WTC11 (cell line): ENCODE measurements at regions not wholly inside any gene's neighbourhood (a gene's known extent, or its start where the extent isn't known, plus 50 kb on each side); places are given as distances from the start of the nearest gene placed in this dataset.

Source experiments
- ATAC-seq: fragments of 200-7000 bp; cut with Tn5 transposase; 2 replicates; pipeline ENCODE4 v1.10.0; 2021; ENCODE audit warnings: mild to moderate bottlenecking, moderate library complexity
- CTCF ChIA-PET: fragments of 300-600 bp; sonication (Branson Sonifier 250); formaldehyde crosslinking; loops from one replicate; lab custom pipeline; 2021; ENCODE audit warnings: antibody characterized with exemption; lab: Charles Lee
- POLR2A ChIA-PET: fragments of 350-600 bp; sonication (Branson Sonifier 250); formaldehyde crosslinking; loops from one replicate; lab custom pipeline; 2021; ENCODE audit warnings: antibody characterized with exemption; lab: Charles Lee
- DNase-seq: peaks from one replicate; pipeline ENCODE4 v3.0.0; 2021; ENCODE audit warnings: low spot score
- H3K27ac Mint-ChIP-seq: 2 replicates; pipeline ENCODE4 v1.8.0; 2021; ENCODE audit warnings: mixed read lengths
- H3K27me3 Mint-ChIP-seq: 2 replicates; pipeline ENCODE4 v1.8.0; 2021; ENCODE audit warnings: low read depth, mild to moderate bottlenecking, moderate library complexity, mixed read lengths
- H3K36me3 Mint-ChIP-seq: 2 replicates; pipeline ENCODE4 v1.8.0; 2021; ENCODE audit warnings: mixed read lengths
- H3K4me1 Mint-ChIP-seq: 2 replicates; pipeline ENCODE4 v1.8.0; 2022; ENCODE audit warnings: mixed read lengths
- H3K4me3 Mint-ChIP-seq: 2 replicates; pipeline ENCODE4 v1.8.0; 2021; ENCODE audit warnings: mild to moderate bottlenecking, moderate library complexity, mixed read lengths
- H3K9me3 Mint-ChIP-seq: 2 replicates; pipeline ENCODE4 v1.8.0; 2021; ENCODE audit warnings: mixed read lengths
- AFF4 ChIP-seq: sonication (generic); formaldehyde crosslinking; IDR thresholded peaks from 2 replicates; pipeline ENCODE4 v1.8.1; 2023; ENCODE audit warnings: mild to moderate bottlenecking, missing genetic modification reagents, borderline replicate concordance
- ARID4B ChIP-seq: sonication (generic); formaldehyde crosslinking; IDR thresholded peaks from 2 replicates; pipeline ENCODE4 v1.8.0; 2023; ENCODE audit warnings: missing genetic modification reagents, mild to moderate bottlenecking, borderline replicate concordance
- E2F5 ChIP-seq: sonication (generic); formaldehyde crosslinking; IDR thresholded peaks from 2 replicates; pipeline ENCODE4 v1.8.1; 2022; ENCODE audit warnings: mild to moderate bottlenecking, moderate library complexity, missing genetic modification reagents
- ETV6 ChIP-seq: sonication (generic); formaldehyde crosslinking; IDR thresholded peaks from 2 replicates; pipeline ENCODE4 v1.8.1; 2022; ENCODE audit warnings: mild to moderate bottlenecking, missing genetic modification reagents
- FOXK1 ChIP-seq: sonication (generic); formaldehyde crosslinking; IDR thresholded peaks from 2 replicates; pipeline ENCODE4 v1.8.0; 2022; ENCODE audit warnings: mild to moderate bottlenecking, moderate library complexity, missing genetic modification reagents
- SOX15 ChIP-seq: fragments of 250-450 bp; sonication (Bioruptor Pico); IDR thresholded peaks from 2 replicates; pipeline ENCODE4 v1.9.0; 2021; ENCODE audit warnings: mild to moderate bottlenecking
- ZNF317 ChIP-seq: sonication (generic); formaldehyde crosslinking; IDR thresholded peaks from 2 replicates; pipeline ENCODE4 v1.8.1; 2023; ENCODE audit warnings: low read depth, mild to moderate bottlenecking, moderate library complexity, missing genetic modification reagents, borderline replicate concordance
- TF ChIP-seq, protein P1 (sequence below): sonication (generic); formaldehyde crosslinking; IDR thresholded peaks from 2 replicates; pipeline ENCODE4 v1.8.0; 2022; ENCODE audit warnings: mild to moderate bottlenecking, missing genetic modification reagents
- TF ChIP-seq, protein P2 (sequence below): fragments of 200-600 bp; IDR thresholded peaks from 2 replicates; pipeline ENCODE4 v1.8.0; 2022; ENCODE audit warnings: antibody characterized with exemption
- TF ChIP-seq, protein P3 (sequence below): fragments of 250-450 bp; sonication (Bioruptor Pico); IDR thresholded peaks from 2 replicates; pipeline ENCODE4 v1.9.0; 2021; ENCODE audit warnings: moderate library complexity, mild to moderate bottlenecking, inconsistent platforms, borderline replicate concordance

- TF ChIP-seq E2F5 (no peak), ETV6 (CRISPR knock-in tag) (no peak), AFF4 (CRISPR knock-in tag) (no peak), ARID4B (CRISPR knock-in tag) (no peak)
- TF ChIP-seq, protein P1, sequence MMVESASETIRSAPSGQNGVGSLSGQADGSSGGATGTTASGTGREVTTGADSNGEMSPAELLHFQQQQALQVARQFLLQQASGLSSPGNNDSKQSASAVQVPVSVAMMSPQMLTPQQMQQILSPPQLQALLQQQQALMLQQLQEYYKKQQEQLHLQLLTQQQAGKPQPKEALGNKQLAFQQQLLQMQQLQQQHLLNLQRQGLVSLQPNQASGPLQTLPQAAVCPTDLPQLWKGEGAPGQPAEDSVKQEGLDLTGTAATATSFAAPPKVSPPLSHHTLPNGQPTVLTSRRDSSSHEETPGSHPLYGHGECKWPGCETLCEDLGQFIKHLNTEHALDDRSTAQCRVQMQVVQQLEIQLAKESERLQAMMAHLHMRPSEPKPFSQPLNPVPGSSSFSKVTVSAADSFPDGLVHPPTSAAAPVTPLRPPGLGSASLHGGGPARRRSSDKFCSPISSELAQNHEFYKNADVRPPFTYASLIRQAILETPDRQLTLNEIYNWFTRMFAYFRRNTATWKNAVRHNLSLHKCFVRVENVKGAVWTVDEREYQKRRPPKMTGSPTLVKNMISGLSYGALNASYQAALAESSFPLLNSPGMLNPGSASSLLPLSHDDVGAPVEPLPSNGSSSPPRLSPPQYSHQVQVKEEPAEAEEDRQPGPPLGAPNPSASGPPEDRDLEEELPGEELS (CRISPR knock-in tag) = no peak
Observed at GRCh38 chr2:139389391-139389790, 609.2 kb upstream of the NXPH2 start (continued).

- ATAC-seq (no peak), DNase-seq (no peak)
- H3K9me3 Mint-ChIP-seq = 0 out of 2 replicates have a peak, but pooled peaks cover 3% of the 10 kb centered on the region
- H3K27ac Mint-ChIP-seq = no peak overlapping the region
- TF ChIP-seq FOXK1 (no peak), ZNF317 (CRISPR knock-in tag) (no peak)
- TF ChIP-seq, protein P2, sequence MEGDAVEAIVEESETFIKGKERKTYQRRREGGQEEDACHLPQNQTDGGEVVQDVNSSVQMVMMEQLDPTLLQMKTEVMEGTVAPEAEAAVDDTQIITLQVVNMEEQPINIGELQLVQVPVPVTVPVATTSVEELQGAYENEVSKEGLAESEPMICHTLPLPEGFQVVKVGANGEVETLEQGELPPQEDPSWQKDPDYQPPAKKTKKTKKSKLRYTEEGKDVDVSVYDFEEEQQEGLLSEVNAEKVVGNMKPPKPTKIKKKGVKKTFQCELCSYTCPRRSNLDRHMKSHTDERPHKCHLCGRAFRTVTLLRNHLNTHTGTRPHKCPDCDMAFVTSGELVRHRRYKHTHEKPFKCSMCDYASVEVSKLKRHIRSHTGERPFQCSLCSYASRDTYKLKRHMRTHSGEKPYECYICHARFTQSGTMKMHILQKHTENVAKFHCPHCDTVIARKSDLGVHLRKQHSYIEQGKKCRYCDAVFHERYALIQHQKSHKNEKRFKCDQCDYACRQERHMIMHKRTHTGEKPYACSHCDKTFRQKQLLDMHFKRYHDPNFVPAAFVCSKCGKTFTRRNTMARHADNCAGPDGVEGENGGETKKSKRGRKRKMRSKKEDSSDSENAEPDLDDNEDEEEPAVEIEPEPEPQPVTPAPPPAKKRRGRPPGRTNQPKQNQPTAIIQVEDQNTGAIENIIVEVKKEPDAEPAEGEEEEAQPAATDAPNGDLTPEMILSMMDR = no peak
- no peaks in the 10 kb centered on the region for H3K36me3 Mint-ChIP-seq
- ChIA-PET CTCF (no interaction called here), POLR2A (no interaction called here)
- no peak overlapping the region for H3K4me3 Mint-ChIP-seq
- no peaks in the 10 kb centered on the region for H3K27me3 Mint-ChIP-seq
- H3K4me1 Mint-ChIP-seq = no peaks in the 10 kb centered on the region
Observed at GRCh38 chr2:139386401-139386800, 606.2 kb upstream of the NXPH2 start.

DNA sequence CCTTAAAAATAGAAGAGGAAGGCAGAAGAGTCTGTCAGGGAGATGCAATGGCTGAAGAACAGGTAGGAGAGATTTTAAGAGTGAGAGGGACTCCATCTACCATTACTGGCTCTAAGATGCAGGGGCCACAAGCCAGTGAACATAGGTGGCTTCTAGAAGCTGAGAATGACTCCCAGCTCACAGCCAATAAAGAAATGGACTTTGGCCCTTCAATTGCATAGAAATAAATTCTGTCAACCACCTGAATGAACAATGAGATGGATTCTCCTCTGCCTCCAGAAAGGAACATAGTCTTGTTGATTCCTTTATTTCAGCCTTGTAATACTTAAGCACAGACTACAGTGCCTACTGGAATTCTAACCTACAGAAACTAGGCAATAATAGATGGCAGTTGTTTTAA, 603.3 kb upstream of the NXPH2 start:
- Mint-ChIP-seq H3K27me3 (peaks cover 4% of the 10 kb centered on the region), H3K4me3 (no peak overlapping the region), H3K4me1 (no peaks in the 10 kb centered on the region; the same call in 1 of the 2 replicates), H3K9me3 (0 out of 2 replicates have a peak, but pooled peaks cover 3% of the 10 kb centered on the region), H3K36me3 (no peaks in the 10 kb centered on the region), H3K27ac (no peak overlapping the region)
- TF ChIP-seq, protein P3, sequence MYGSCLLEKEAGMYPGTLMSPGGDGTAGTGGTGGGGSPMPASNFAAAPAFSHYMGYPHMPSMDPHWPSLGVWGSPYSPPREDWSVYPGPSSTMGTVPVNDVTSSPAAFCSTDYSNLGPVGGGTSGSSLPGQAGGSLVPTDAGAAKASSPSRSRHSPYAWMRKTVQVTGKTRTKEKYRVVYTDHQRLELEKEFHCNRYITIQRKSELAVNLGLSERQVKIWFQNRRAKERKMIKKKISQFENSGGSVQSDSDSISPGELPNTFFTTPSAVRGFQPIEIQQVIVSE (CRISPR knock-in tag) = no peak
- no peak for TF ChIP-seq SOX15 (CRISPR knock-in tag)
- TF ChIP-seq ETV6 (CRISPR knock-in tag) = no peak
- no peak for ATAC-seq
- CTCF ChIA-PET = no interaction called here
- POLR2A ChIA-PET = no interaction called here
- no peak for DNase-seq
